K562 (cell line): ENCODE measurements at regions not wholly inside any gene's neighbourhood (a gene's known extent, or its start where the extent isn't known, plus 50 kb on each side); places are given as distances from the start of the nearest gene placed in this dataset.

Source experiments
- ATAC-seq: fragments of 200-7000 bp; cut with Tn5 transposase; 3 replicates; pipeline ENCODE4 v1.9.1; 2020; ENCODE audit warnings: moderate library complexity
- BruUV-seq: library from RNA; stranded (reverse); fragments of 400-500 nt; replicated peaks from 2 replicates; lab custom pipeline; 2021; lab: Mats Ljungman, UMichigan
- CTCF ChIA-PET: fragments of 300-600 bp; formaldehyde crosslinking; extraction: SDS; loops from one replicate; lab custom pipeline; 2021; ENCODE audit warnings: low intra/inter-chr PET ratio; lab: Yijun Ruan, JAX
- POLR2A ChIA-PET: fragments of 300-600, 350-650 bp; sonication (Branson Sonifier 250); formaldehyde crosslinking; extraction: SDS; loops from one replicate; lab custom pipeline; 2021; ENCODE audit warnings: antibody characterized with exemption, inconsistent platforms; lab: Yijun Ruan, JAX
- DNase-seq, 4 experiments: peaks; one replicate each; pipeline versions ENCODE4 v3.0.0 to v3.0.0-alpha.2; 2011 to 2018; ENCODE audit warnings: low spot score in 3 of 4, mixed read lengths in 3 of 4; ENCODE audit errors: extremely low read depth in 1 of 4
- FAIRE-seq: peaks from 2 replicates; lab custom pipeline; 2011; peaks lifted over from hg19 to GRCh38; lab: Jason Lieb, UNC
- H2AFZ ChIP-seq: 2 replicates; pipeline ENCODE4 v1.6.0; 2011; ENCODE audit warnings: low read depth, low read length, control low read depth, inconsistent platforms
- H3K27ac ChIP-seq: fragments of 200-600 bp; 3 replicates; pipeline ENCODE4 v1.8.0; 2011; ENCODE audit warnings: low read depth, mild to moderate bottlenecking, control low read depth, inconsistent platforms, low read length, moderate library complexity, mixed read lengths; ENCODE audit errors: extremely low read depth
- H3K27me3 ChIP-seq, 2 experiments: fragments of 300-600 bp in 1 of 2; 2 replicates in 1 of 2; 3 replicates in 1 of 2; pipeline versions ENCODE4 v1.6.0 to v1.8.0; 2011; ENCODE audit warnings: inconsistent platforms in 2 of 2, low read length in 2 of 2, mild to moderate bottlenecking in 1 of 2, mixed read lengths in 1 of 2, moderate library complexity in 1 of 2; ENCODE audit not compliant: control insufficient read depth in 2 of 2, insufficient read depth in 2 of 2
- H3K36me3 ChIP-seq: fragments of 300-600 bp; 3 replicates; pipeline ENCODE4 v1.8.0; 2011; ENCODE audit warnings: mild to moderate bottlenecking, low read length, inconsistent platforms; ENCODE audit not compliant: control insufficient read depth, insufficient read depth
- H3K4me1 ChIP-seq, 2 experiments: fragments of 200-600 bp in 1 of 2; replicated peaks in 1 of 2; 2 replicates in 1 of 2; 3 replicates in 1 of 2; pipeline versions ENCODE4 v1.5.1 to v1.8.0; 2011; ENCODE audit warnings: inconsistent platforms in 2 of 2, low read length in 2 of 2, mild to moderate bottlenecking in 1 of 2, mixed read lengths in 1 of 2, moderate library complexity in 1 of 2; ENCODE audit not compliant: control insufficient read depth in 2 of 2, insufficient read depth in 2 of 2
- H3K4me2 ChIP-seq: 2 replicates; pipeline ENCODE4 v1.6.1; 2011; ENCODE audit warnings: low read length, control low read depth, inconsistent platforms, mixed read lengths; ENCODE audit not compliant: insufficient read depth
- H3K4me3 ChIP-seq: fragments of 200-600 bp; sonication (generic), shearing (Covaris generic); 2 replicates; pipeline ENCODE4 v1.5.1; 2016; ENCODE audit warnings: control low read depth, inconsistent platforms
- H3K79me2 ChIP-seq: fragments of 200-600 bp; 3 replicates; pipeline ENCODE4 v1.8.0; 2011; ENCODE audit warnings: low read length, inconsistent platforms; ENCODE audit not compliant: control insufficient read depth, insufficient read depth
- H3K9ac ChIP-seq, 2 experiments: 2 replicates each; pipeline versions ENCODE4 v1.6.0 to v1.6.1; 2011; ENCODE audit warnings: low read depth in 2 of 2, low read length in 2 of 2, control low read depth in 1 of 2, inconsistent platforms in 1 of 2, mild to moderate bottlenecking in 1 of 2, mixed read lengths in 1 of 2; ENCODE audit not compliant: insufficient read depth in 1 of 2
- H3K9me1 ChIP-seq: one replicate; pipeline ENCODE4 v1.6.0; 2011; ENCODE audit warnings: inconsistent platforms, mild to moderate bottlenecking, low read length, moderate library complexity; ENCODE audit not compliant: control insufficient read depth, insufficient read depth
- H3K9me3 ChIP-seq: replicated peaks from 2 replicates; pipeline ENCODE4 v1.5.1; 2011; ENCODE audit warnings: low read depth, low read length, inconsistent platforms; ENCODE audit not compliant: control insufficient read depth, insufficient read depth
- H4K20me1 ChIP-seq: replicated peaks from 2 replicates; pipeline ENCODE4 v1.6.1; 2011; ENCODE audit warnings: low read length, inconsistent platforms, mixed read lengths; ENCODE audit not compliant: control insufficient read depth, insufficient read depth
- E4F1 ChIP-seq: fragments of 250-450 bp; sonication (Bioruptor Pico); IDR thresholded peaks from 2 replicates; pipeline ENCODE4 v1.5.0; 2021; ENCODE audit warnings: mild to moderate bottlenecking, borderline replicate concordance
- EWSR1 ChIP-seq: fragments of 450-650 bp; IDR thresholded peaks from 2 replicates; pipeline ENCODE4 v1.6.1; 2018; ENCODE audit warnings: borderline replicate concordance, mild to moderate bottlenecking, low read depth, moderate library complexity; ENCODE audit not compliant: partially characterized antibody
- HBP1 ChIP-seq: fragments of 450-650 bp; formaldehyde crosslinking; IDR thresholded peaks from 2 replicates; pipeline ENCODE4 v1.4.0; 2022; ENCODE audit warnings: missing genetic modification characterization
- HLTF ChIP-seq: fragments of 450-650 bp; IDR thresholded peaks from 2 replicates; pipeline ENCODE4 v1.6.1; 2016
- KDM4B ChIP-seq, 2 experiments: fragments of 450-650 bp in 1 of 2; sonication (generic) in 1 of 2; IDR thresholded peaks; 2 replicates each; pipeline ENCODE4 v1.6.1; 2016 to 2017; ENCODE audit warnings: borderline replicate concordance in 2 of 2, antibody characterized with exemption in 1 of 2, low read depth in 1 of 2, mild to moderate bottlenecking in 1 of 2
- TAL1 ChIP-seq: fragments of 450-650 bp; IDR thresholded peaks from 2 replicates; pipeline ENCODE4 v1.6.1; 2016; ENCODE audit warnings: mild to moderate bottlenecking
- ZBTB12 ChIP-seq: fragments of 250-450 bp; sonication (Bioruptor Pico); IDR thresholded peaks from 2 replicates; pipeline ENCODE4 v1.4.0; 2020
- ZNF277 ChIP-seq: fragments of 250-450 bp; sonication (Bioruptor Pico); IDR thresholded peaks from 2 replicates; pipeline ENCODE4 v1.8.0; 2022; ENCODE audit warnings: inconsistent platforms, mild to moderate bottlenecking, moderate library complexity, borderline replicate concordance
- ZNF511 ChIP-seq: sonication (generic); formaldehyde crosslinking; IDR thresholded peaks from 2 replicates; pipeline ENCODE4 v1.8.0; 2022; ENCODE audit warnings: mild to moderate bottlenecking, missing genetic modification reagents
- ZNF785 ChIP-seq: fragments of 250-450 bp; sonication (Bioruptor Pico); IDR thresholded peaks from 2 replicates; pipeline ENCODE4 v1.4.0; 2020; ENCODE audit warnings: mild to moderate bottlenecking
- WGBS: fragments of 100-300 bp; shearing (Covaris generic); methylation state at CpG from one replicate; pipeline ENCODE4 v1.1.6; 2016; ENCODE audit warnings: low coverage, mixed read lengths; ENCODE audit not compliant: insufficient coverage; ENCODE audit errors: missing lambda C conversion rate; 5-methylcytosine and 5-hydroxymethylcytosine counted together
- in situ Hi-C: fragments of 300-500 bp; cut with MboI; formaldehyde crosslinking; loops from 4 replicates; pipeline ENCODE4 v1.15.0; 2018; ENCODE audit warnings: inconsistent platforms, mixed read lengths
- intact Hi-C: fragments of 100-400 bp; cut with micrococcal nuclease; formaldehyde crosslinking; loops from 2 replicates; pipeline ENCODE4 v1.14.2; 2022

- TF ChIP-seq ZBTB12 (no peak), TAL1 (no peak), KDM4B (IDR thresholded peaks at IDR 0.05; ENCODE audit: borderline replicate concordance in 2 of 2, low read depth in 1 of 2) (no peak), ZNF511 (no peak), HLTF (no peak), ZNF785 (CRISPR knock-in tag) (no peak)
- TF ChIP-seq, all 486 proteins: peak for 0
These were observed 660.5 kb downstream of the TOX3 start (continued) for GRCh38 chr16:51886456-51886855.

- TF ChIP-seq HBP1 (CRISPR knock-in tag) (no peak), EWSR1 (no peak), E4F1 (CRISPR knock-in tag) (no peak), ZNF277 (CRISPR knock-in tag) (no peak)
- POLR2A ChIA-PET: no interaction called here
- Histone ChIP-seq H3K4me3 (no peak overlapping the region), H3K4me1 (no peaks in the 10 kb centered on the region), H3K4me2 (no peak overlapping the region), H4K20me1 (no peaks in the 10 kb centered on the region), H3K9me3 (no peaks in the 10 kb centered on the region), H3K9ac (no peak overlapping the region), H3K79me2 (no peaks in the 10 kb centered on the region), H2AFZ (no peak overlapping the region), H3K9me1 (no peaks in the 10 kb centered on the region), H3K27me3 (no peaks in the 10 kb centered on the region), H3K36me3 (no peaks in the 10 kb centered on the region), H3K27ac (no peak overlapping the region)
- CTCF ChIA-PET: no interaction called here
- DNase-seq (no peak), FAIRE-seq (no peak), ATAC-seq (no peak)
- intact Hi-C loops (no loop called here), in situ Hi-C loops (no loop called here)
- WGBS: 0% methylated on average over 2 of the region's 2 CpGs
- no TSS peak for BruUV-seq
These were observed 662.2 kb downstream of the TOX3 start for GRCh38 chr16:51884773-51885172.
